ENCODE measurements at regions not wholly inside any gene's neighbourhood (a gene's known extent, or its start where the extent isn't known, plus 50 kb on each side); places are given as distances from the start of the nearest gene placed in this dataset.

DNA sequence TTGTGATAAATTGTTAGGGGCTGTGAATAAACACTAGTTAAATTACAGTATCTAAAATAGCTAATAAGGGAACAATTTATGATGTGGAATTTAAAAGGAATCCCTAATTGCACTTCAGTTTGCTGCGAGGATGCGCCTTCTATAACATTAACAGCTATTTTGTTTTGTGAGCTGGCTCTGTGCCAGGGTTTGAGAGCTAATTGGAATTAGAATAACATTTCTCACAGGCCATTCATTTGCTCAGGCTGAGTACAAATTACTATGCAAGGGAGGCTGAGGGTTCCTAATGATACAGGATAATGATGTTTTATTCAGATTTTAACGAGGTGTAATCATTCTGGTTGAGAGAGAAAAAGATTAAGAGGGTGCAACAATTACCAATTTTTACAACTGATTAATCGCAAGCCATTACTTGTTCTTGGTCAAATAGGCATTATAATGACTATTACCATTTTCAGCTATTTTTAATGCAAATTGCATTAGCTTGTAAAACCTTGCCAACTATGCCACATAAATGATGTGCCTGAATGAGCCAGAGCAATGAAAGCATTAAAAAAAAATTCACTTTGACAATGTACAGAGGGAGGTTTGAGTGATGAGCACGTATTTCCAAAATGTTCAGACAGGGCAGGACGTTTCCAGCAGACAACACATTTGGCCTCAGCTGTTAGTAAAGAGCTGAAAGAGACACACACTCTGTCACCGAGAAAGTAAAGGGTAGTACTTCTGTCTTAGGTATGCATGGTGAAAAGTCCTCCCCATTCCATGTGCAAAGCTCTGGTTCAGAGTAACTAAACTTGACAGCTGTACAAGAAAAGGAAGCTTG, 576.5 kb downstream of the TLE1 start:
- Histone ChIP-seq H3K9ac (ENCODE audit: low read depth, low read length) (no peak overlapping the region), H3K9me3 (ENCODE audit: control insufficient read depth, insufficient read depth, low read length) (no peaks in the 10 kb centered on the region), H3K4me3 (ENCODE audit: low read depth, low read length) (no peak overlapping the region), H3K4me1 (ENCODE audit: control insufficient read depth, insufficient read depth, low read length) (peaks cover 39% of the 10 kb centered on the region), H3K27ac (ENCODE audit: low read depth, low read length) (peak overlapping the region; percentile 16), H3K36me3 (ENCODE audit: control insufficient read depth, insufficient read depth, low read length) (no peaks in the 10 kb centered on the region), H3K27me3 (ENCODE audit: control insufficient read depth, insufficient read depth, low read length) (no peaks in the 10 kb centered on the region)

DNA sequence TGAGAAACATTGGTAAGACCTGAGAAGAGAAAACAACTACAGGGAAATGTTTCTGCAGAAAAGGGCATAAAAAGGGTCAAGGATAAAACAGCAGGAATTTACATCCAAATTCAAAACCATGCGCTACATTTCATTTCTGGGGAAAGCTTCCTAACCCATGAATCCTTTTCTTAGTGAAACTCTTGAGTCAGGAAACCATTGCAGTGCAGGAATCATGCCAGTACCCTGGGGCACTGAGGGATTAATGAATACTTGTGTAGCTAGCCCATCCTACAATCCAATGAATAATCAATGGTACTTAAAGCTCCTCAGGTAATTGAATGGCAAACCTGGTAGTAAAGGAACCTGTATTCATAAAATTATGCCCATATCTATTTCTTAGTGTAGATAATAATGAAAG, 580.5 kb downstream of the TLE1 start:
- H3K9ac ChIP-seq (ENCODE audit: low read depth, low read length) = no peak overlapping the region
- H3K4me3 ChIP-seq (ENCODE audit: low read depth, low read length) = no peak overlapping the region
- H3K36me3 ChIP-seq (ENCODE audit: control insufficient read depth, insufficient read depth, low read length) = no peaks in the 10 kb centered on the region
- peaks cover 27% of the 10 kb centered on the region for H3K4me1 ChIP-seq (ENCODE audit: control insufficient read depth, insufficient read depth, low read length)
- H3K27ac ChIP-seq (ENCODE audit: low read depth, low read length) = no peak overlapping the region
- H3K27me3 ChIP-seq (ENCODE audit: control insufficient read depth, insufficient read depth, low read length) = no peaks in the 10 kb centered on the region
- H3K9me3 ChIP-seq (ENCODE audit: control insufficient read depth, insufficient read depth, low read length) = no peaks in the 10 kb centered on the region

DNA sequence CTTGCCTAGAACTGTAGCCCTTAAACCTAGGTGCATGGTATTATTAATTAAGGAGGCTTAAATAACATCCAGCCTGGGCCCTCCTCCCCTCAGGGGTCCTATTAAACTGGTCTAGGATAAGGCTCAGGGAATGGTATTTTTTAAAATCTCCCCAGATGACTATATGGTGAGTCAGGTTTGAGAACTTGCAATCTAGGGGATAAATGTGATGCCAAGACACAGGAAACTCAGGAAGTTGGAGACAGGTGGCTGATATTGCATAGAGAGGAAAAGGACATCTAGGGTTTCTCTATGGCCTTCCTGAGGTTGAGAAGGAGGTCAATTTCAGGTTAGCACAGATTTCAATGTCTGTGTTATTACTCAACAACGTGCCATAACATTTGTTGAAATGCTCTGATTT, 581.0 kb downstream of the TLE1 start:
- no peak overlapping the region for H3K27ac ChIP-seq (ENCODE audit: low read depth, low read length)

DNA sequence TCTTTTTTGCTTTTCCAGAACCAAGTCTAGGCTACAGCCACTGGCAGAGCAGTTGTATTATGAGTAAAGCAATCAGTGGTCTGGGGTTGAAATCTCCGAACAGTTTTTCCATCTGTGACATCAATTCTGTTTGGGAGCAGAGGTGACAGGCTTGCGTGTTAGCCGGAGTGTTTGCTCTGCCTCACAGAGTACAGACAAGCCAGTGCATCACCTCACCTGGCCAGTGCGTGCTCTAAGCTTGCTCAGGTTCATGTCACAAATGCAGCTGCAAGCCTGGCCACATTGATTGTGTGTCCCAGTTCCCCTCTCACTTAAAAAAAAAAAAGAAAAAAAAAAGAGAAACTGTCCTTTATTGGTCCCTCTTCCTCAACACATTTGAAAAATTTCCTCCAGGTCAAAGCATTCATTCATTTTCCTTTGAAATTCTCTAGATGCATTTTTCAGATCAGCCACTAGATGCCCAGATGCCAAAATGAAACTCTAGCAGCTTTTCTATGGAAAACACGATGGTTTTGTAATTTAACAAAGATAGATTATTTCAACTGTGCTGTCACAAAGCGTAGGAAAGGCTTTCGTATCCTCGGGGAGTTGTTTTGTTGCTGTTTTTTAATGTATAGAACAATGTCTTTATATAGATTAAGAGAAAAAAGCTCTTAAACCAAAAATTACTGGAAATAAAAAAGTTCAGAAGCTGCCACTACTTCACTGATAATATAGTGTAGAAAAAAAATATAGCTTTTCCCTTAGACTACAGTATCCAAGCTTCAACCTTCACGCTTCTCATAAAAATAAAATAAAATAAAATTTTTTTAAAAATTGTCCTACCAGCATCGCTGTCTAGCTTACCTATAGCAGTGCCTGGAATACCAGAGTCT, 585.5 kb downstream of the TLE1 start:
- Histone ChIP-seq H3K27me3 (ENCODE audit: control insufficient read depth, insufficient read depth, low read length) (no peaks in the 10 kb centered on the region), H3K27ac (ENCODE audit: low read depth, low read length) (no peak overlapping the region), H3K4me1 (ENCODE audit: control insufficient read depth, insufficient read depth, low read length) (no peaks in the 10 kb centered on the region), H3K36me3 (ENCODE audit: control insufficient read depth, insufficient read depth, low read length) (no peaks in the 10 kb centered on the region), H3K9me3 (ENCODE audit: control insufficient read depth, insufficient read depth, low read length) (no peaks in the 10 kb centered on the region), H3K4me3 (ENCODE audit: low read depth, low read length) (no peak overlapping the region), H3K9ac (ENCODE audit: low read depth, low read length) (no peak overlapping the region)

More for the DNA sequence above, 581.0 kb downstream of the TLE1 start:
- no peaks in the 10 kb centered on the region for H3K27me3 ChIP-seq (ENCODE audit: control insufficient read depth, insufficient read depth, low read length)
- H3K36me3 ChIP-seq (ENCODE audit: control insufficient read depth, insufficient read depth, low read length) = no peaks in the 10 kb centered on the region
- H3K9me3 ChIP-seq (ENCODE audit: control insufficient read depth, insufficient read depth, low read length) = no peaks in the 10 kb centered on the region
- H3K9ac ChIP-seq (ENCODE audit: low read depth, low read length) = no peak overlapping the region
- no peak overlapping the region for H3K4me3 ChIP-seq (ENCODE audit: low read depth, low read length)
- H3K4me1 ChIP-seq (ENCODE audit: control insufficient read depth, insufficient read depth, low read length) = peaks cover 22% of the 10 kb centered on the region

DNA sequence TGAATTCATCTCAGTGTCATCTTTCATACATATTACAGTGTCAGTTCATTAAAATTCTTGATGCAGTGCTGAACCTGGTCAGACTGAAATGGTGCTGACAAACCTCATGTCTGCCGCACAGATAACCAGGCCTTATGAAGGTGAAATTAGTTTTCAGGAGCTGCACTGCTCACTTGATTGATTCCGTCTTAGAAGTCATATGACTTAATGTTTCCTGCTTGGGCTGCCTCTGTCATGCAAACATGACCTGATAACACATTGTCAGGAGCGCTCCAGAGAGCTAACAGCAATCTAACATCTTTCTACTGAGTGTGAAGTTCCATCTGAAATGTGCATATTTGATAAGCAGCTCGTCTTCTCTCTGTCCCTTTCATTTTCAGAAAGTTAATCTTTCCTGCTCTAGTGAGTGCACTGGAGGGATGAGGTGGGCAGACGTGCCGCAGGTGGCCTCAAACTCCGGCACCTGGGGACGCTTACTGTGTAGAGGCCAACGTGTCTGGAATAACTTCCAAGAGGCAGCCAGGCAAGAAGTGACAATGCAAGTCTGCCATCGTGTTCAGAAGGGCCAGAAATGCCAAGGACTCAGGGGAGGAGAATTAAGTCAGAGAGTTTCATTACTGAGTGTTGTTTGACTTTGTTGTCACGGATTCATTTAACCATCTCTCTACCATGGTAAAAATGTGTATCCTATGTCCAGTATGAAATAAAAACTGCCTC, 592.1 kb downstream of the TLE1 start:
- H3K27ac ChIP-seq (ENCODE audit: low read depth, low read length) = no peak overlapping the region
- H3K36me3 ChIP-seq (ENCODE audit: control insufficient read depth, insufficient read depth, low read length) = no peaks in the 10 kb centered on the region
- H3K4me3 ChIP-seq (ENCODE audit: low read depth, low read length) = no peak overlapping the region
- no peaks in the 10 kb centered on the region for H3K4me1 ChIP-seq (ENCODE audit: control insufficient read depth, insufficient read depth, low read length)
- no peak overlapping the region for H3K9ac ChIP-seq (ENCODE audit: low read depth, low read length)
- H3K9me3 ChIP-seq (ENCODE audit: control insufficient read depth, insufficient read depth, low read length) = no peaks in the 10 kb centered on the region
- H3K27me3 ChIP-seq (ENCODE audit: control insufficient read depth, insufficient read depth, low read length) = no peaks in the 10 kb centered on the region

DNA sequence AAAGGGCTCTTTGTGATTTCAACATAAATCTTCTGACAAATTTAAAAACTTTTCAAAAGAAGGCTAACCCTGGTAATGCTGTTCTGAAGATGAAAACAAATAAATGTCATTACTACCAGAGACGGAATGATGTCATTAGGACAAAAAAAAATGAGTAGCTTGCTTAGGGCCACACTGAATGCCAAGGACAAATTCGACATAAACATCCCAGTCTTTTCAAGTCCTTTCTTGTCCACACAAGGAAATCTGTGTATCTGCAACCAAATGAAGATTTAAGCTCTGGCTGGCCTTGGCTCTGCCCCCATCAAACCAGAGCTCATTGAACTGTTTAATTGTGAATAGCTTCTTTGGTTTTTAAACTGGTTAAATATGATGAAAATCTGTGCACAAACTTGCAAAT, 592.7 kb downstream of the TLE1 start:
- H3K9ac ChIP-seq (ENCODE audit: low read depth, low read length) = no peak overlapping the region
- no peak overlapping the region for H3K27ac ChIP-seq (ENCODE audit: low read depth, low read length)
- no peaks in the 10 kb centered on the region for H3K9me3 ChIP-seq (ENCODE audit: control insufficient read depth, insufficient read depth, low read length)
- H3K36me3 ChIP-seq (ENCODE audit: control insufficient read depth, insufficient read depth, low read length) = no peaks in the 10 kb centered on the region
- H3K4me1 ChIP-seq (ENCODE audit: control insufficient read depth, insufficient read depth, low read length) = no peaks in the 10 kb centered on the region
- no peaks in the 10 kb centered on the region for H3K27me3 ChIP-seq (ENCODE audit: control insufficient read depth, insufficient read depth, low read length)
- no peak overlapping the region for H3K4me3 ChIP-seq (ENCODE audit: low read depth, low read length)

DNA sequence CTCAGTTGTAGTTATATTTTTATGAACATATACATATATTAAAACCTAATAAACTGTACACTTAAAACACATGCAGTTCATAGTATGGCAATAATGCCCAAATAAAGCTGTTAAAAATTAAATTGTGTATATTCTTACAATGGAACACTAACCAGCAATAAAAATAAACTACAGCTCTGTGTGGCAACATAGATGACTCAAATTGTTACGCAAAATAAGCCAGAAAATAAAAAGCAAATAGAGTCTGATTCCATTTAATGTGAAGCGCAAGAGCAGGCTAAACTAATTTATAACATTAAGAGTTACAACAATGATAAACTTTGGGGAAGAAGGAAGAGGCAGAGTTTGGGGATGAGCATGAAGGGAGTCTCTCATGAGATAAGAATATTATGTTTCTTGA, 597.3 kb downstream of the TLE1 start:
- Histone ChIP-seq H3K27ac (ENCODE audit: low read depth, low read length) (no peak overlapping the region), H3K9ac (ENCODE audit: low read depth, low read length) (no peak overlapping the region), H3K4me1 (ENCODE audit: control insufficient read depth, insufficient read depth, low read length) (no peaks in the 10 kb centered on the region), H3K36me3 (ENCODE audit: control insufficient read depth, insufficient read depth, low read length) (no peaks in the 10 kb centered on the region), H3K4me3 (ENCODE audit: low read depth, low read length) (no peak overlapping the region), H3K9me3 (ENCODE audit: control insufficient read depth, insufficient read depth, low read length) (no peaks in the 10 kb centered on the region), H3K27me3 (ENCODE audit: control insufficient read depth, insufficient read depth, low read length) (no peaks in the 10 kb centered on the region)

DNA sequence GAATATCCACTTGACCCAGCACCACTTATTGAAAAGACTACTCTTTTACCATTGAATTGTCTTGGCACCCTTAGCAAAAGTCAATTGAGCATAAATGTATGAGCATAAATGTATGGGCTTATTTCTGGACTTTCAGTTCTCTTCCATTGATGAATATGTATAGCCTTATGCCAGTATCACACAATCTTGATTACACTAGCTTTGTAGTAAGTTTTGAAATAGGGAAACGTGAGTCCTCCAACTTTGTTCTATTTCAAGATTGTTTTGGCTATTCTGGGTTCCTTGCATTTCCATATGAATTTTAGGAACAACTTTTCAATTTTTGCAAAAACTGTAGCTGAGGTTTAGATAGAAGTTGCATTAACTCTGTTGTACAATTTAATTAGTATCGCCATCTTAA, 601.0 kb downstream of the TLE1 start:
- no peak overlapping the region for H3K9ac ChIP-seq (ENCODE audit: low read depth, low read length)
- H3K27me3 ChIP-seq (ENCODE audit: control insufficient read depth, insufficient read depth, low read length) = no peaks in the 10 kb centered on the region
- H3K36me3 ChIP-seq (ENCODE audit: control insufficient read depth, insufficient read depth, low read length) = no peaks in the 10 kb centered on the region
- no peaks in the 10 kb centered on the region for H3K9me3 ChIP-seq (ENCODE audit: control insufficient read depth, insufficient read depth, low read length)
- H3K4me3 ChIP-seq (ENCODE audit: low read depth, low read length) = no peak overlapping the region
- H3K27ac ChIP-seq (ENCODE audit: low read depth, low read length) = no peak overlapping the region
- peaks cover under 1% of the 10 kb centered on the region; the same call in 1 of the 2 replicates for H3K4me1 ChIP-seq (ENCODE audit: control insufficient read depth, insufficient read depth, low read length)

DNA sequence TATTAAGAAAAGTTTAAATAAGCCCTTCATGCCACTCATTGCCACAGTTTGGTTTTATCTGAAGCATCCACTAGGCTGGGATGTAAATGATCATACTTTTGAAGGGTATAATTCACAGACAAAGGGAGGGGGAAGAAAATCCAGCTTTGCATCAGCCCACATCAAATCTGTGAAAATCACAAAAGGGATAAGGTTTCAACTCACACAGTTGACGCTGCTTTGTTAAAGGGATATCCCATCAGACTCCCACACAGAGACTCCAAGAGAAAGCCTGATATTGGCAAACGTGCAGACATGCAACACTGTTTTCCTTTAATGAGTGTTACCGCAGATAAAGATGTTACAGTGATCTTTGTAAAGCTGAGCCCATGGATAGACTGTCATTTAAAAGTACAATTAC, 602.9 kb downstream of the TLE1 start:
- Histone ChIP-seq H3K9ac (ENCODE audit: low read depth, low read length) (no peak overlapping the region), H3K4me1 (ENCODE audit: control insufficient read depth, insufficient read depth, low read length) (peaks cover 8% of the 10 kb centered on the region; the same call in 1 of the 2 replicates), H3K27me3 (ENCODE audit: control insufficient read depth, insufficient read depth, low read length) (no peaks in the 10 kb centered on the region), H3K4me3 (ENCODE audit: low read depth, low read length) (no peak overlapping the region), H3K9me3 (ENCODE audit: control insufficient read depth, insufficient read depth, low read length) (no peaks in the 10 kb centered on the region), H3K27ac (ENCODE audit: low read depth, low read length) (no peak overlapping the region), H3K36me3 (ENCODE audit: control insufficient read depth, insufficient read depth, low read length) (no peaks in the 10 kb centered on the region)

DNA sequence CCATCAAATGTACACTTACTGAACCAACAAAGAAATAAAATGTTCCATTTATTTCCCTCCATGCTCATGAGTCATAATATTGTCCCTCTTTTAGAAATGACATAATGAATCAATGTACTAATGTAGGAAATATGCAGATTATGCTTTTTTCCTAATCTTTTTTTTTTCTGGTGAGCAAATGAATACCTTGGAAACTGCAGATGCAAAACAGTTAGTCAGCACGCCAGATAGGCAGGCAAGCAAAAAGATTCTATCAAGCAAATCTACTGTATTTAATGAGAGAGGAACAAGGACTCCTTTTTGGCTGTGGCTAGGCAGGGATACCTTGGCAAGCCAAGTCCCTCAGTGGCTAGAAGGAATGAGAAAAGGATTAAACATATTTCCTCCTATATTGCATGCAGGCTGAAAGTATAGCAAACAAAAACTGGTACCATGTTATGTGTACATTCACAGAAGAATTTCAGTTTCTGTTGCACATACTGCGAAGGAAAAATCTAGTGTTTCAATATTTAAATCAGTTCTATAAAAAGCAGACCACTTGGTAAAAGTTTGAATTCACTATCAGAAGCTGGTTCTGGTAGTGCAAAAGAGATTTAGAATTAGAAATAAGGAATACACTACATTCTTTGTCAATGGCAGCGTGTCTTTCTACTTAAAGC, 605.4 kb downstream of the TLE1 start:
- H3K36me3 ChIP-seq (ENCODE audit: control insufficient read depth, insufficient read depth, low read length) = no peaks in the 10 kb centered on the region

More for the DNA sequence above, 605.4 kb downstream of the TLE1 start:
- Histone ChIP-seq H3K27me3 (ENCODE audit: control insufficient read depth, insufficient read depth, low read length) (no peaks in the 10 kb centered on the region), H3K9me3 (ENCODE audit: control insufficient read depth, insufficient read depth, low read length) (no peaks in the 10 kb centered on the region), H3K4me3 (ENCODE audit: low read depth, low read length) (no peak overlapping the region), H3K27ac (ENCODE audit: low read depth, low read length) (no peak overlapping the region), H3K9ac (ENCODE audit: low read depth, low read length) (no peak overlapping the region), H3K4me1 (ENCODE audit: control insufficient read depth, insufficient read depth, low read length) (peaks cover 8% of the 10 kb centered on the region; the same call in 1 of the 2 replicates)
